Upper lobe of left lung (tissue), 4 donors: ENCODE measurements at regions not wholly inside any gene's neighbourhood (a gene's known extent, or its start where the extent isn't known, plus 50 kb on each side); places are given as distances from the start of the nearest gene placed in this dataset.

ENCODE experiments used
- CTCF ChIP-seq, 6 experiments: fragments of 450-650 bp in 4 of 6; fragments of 200-600 bp in 2 of 6; sonication (generic) in 2 of 6; IDR thresholded peaks; one replicate each; pipeline ENCODE4 v1.5.1; 2016 to 2019; ENCODE audit warnings: antibody characterized with exemption in 6 of 6
- POLR2A ChIP-seq, 4 donors: fragments of 450-650 bp; IDR thresholded peaks; one replicate each; pipeline ENCODE4 v1.5.1; 2016 to 2017; ENCODE audit warnings: antibody characterized with exemption in 4 of 4, mild to moderate bottlenecking in 2 of 4

GRCh38 chr20:40604416-40604815, 84.6 kb downstream of the MAFB start:
- no peak for TF ChIP-seq CTCF (IDR thresholded peaks at IDR 0.05)
- TF ChIP-seq POLR2A (IDR thresholded peaks at IDR 0.05): no peak
